Neuronal stem cell (in vitro differentiated cells): ENCODE measurements at regions not wholly inside any gene's neighbourhood (a gene's known extent, or its start where the extent isn't known, plus 50 kb on each side); places are given as distances from the start of the nearest gene placed in this dataset.

Experiments used
- DNase-seq: peaks from one replicate; pipeline ENCODE4 v3.0.0-alpha.2; 2013; ENCODE audit warnings: low spot score
- H2AFZ ChIP-seq: one replicate; pipeline ENCODE4 v1.6.1; 2013; ENCODE audit warnings: mild to moderate bottlenecking, low read length, inconsistent platforms
- H2AK5ac ChIP-seq: 2 replicates; pipeline ENCODE4 v1.6.1; 2013; ENCODE audit warnings: low read depth, mild to moderate bottlenecking, inconsistent platforms, low read length, moderate library complexity, mixed read lengths
- H2BK120ac ChIP-seq: 2 replicates; pipeline ENCODE4 v1.6.1; 2013; ENCODE audit warnings: low read depth, mild to moderate bottlenecking, inconsistent platforms, low read length, moderate library complexity, mixed read lengths
- H2BK12ac ChIP-seq: one replicate; pipeline ENCODE4 v1.6.1; 2013; ENCODE audit warnings: low read length, inconsistent platforms
- H2BK15ac ChIP-seq: 2 replicates; pipeline ENCODE4 v1.6.1; 2013; ENCODE audit warnings: mild to moderate bottlenecking, low read length, inconsistent platforms, mixed read lengths
- H2BK5ac ChIP-seq: one replicate; pipeline ENCODE4 v1.6.1; 2013; ENCODE audit warnings: inconsistent platforms, mild to moderate bottlenecking, low read length, moderate library complexity
- H3K14ac ChIP-seq: one replicate; pipeline ENCODE4 v1.6.1; 2013; ENCODE audit warnings: low read length, inconsistent platforms
- H3K18ac ChIP-seq: 2 replicates; pipeline ENCODE4 v1.6.1; 2013; ENCODE audit warnings: low read length, inconsistent platforms
- H3K23ac ChIP-seq: 2 replicates; pipeline ENCODE4 v1.6.1; 2013; ENCODE audit warnings: low read depth, mild to moderate bottlenecking, mixed read lengths, low read length, inconsistent platforms; ENCODE audit not compliant: poor library complexity
- H3K27ac ChIP-seq: replicated peaks from 3 replicates; pipeline ENCODE4 v1.5.1; 2013; ENCODE audit warnings: low read length, inconsistent platforms
- H3K27me3 ChIP-seq, 3 experiments: 2 replicates each; pipeline ENCODE4 v1.6.1; 2013; ENCODE audit warnings: low read length in 3 of 3, mild to moderate bottlenecking in 2 of 3, inconsistent platforms in 1 of 3, low read depth in 1 of 3, mixed read lengths in 1 of 3, moderate library complexity in 1 of 3; ENCODE audit not compliant: control insufficient read depth in 3 of 3, insufficient read depth in 3 of 3
- H3K36me3 ChIP-seq, 2 donors: replicated peaks in 1 of 2; 2 replicates each; pipeline ENCODE4 v1.6.1; 2013; ENCODE audit warnings: low read length in 2 of 2; ENCODE audit not compliant: control insufficient read depth in 2 of 2, insufficient read depth in 2 of 2
- H3K4ac ChIP-seq: 2 replicates; pipeline ENCODE4 v1.6.1; 2013; ENCODE audit warnings: inconsistent platforms, mild to moderate bottlenecking, low read length, moderate library complexity
- H3K4me1 ChIP-seq, 2 donors: 1 replicate in 1 of 2; 2 replicates in 1 of 2; pipeline ENCODE4 v1.6.1; 2013; ENCODE audit warnings: low read length in 2 of 2, low read depth in 1 of 2; ENCODE audit not compliant: control insufficient read depth in 2 of 2, insufficient read depth in 1 of 2
- H3K4me2 ChIP-seq: one replicate; pipeline ENCODE4 v1.6.1; 2013; ENCODE audit warnings: mild to moderate bottlenecking, low read length, inconsistent platforms; ENCODE audit not compliant: insufficient read depth, poor library complexity, severe bottlenecking
- H3K4me3 ChIP-seq, 2 donors: 2 replicates each; pipeline ENCODE4 v1.5.1; 2013; ENCODE audit warnings: low read length in 2 of 2, mild to moderate bottlenecking in 2 of 2, inconsistent platforms in 1 of 2, moderate library complexity in 1 of 2
- H3K79me1 ChIP-seq: one replicate; pipeline ENCODE4 v1.6.1; 2013; ENCODE audit warnings: low read depth, mild to moderate bottlenecking, inconsistent platforms, low read length, moderate library complexity
- H3K9ac ChIP-seq: one replicate; pipeline ENCODE4 v1.6.1; 2013; ENCODE audit warnings: mild to moderate bottlenecking, low read depth, low read length, inconsistent platforms; ENCODE audit not compliant: poor library complexity
- H3K9me3 ChIP-seq, 2 donors: replicated peaks in 1 of 2; 2 replicates each; pipeline versions ENCODE3 to v1.6.1; 2013; ENCODE audit warnings: low read length in 2 of 2, mild to moderate bottlenecking in 2 of 2, inconsistent platforms in 1 of 2, low read depth in 1 of 2, mixed read lengths in 1 of 2, moderate library complexity in 1 of 2; ENCODE audit not compliant: control insufficient read depth in 2 of 2, insufficient read depth in 1 of 2
- H4K8ac ChIP-seq: one replicate; pipeline ENCODE4 v1.6.1; 2013; ENCODE audit warnings: low read depth, mild to moderate bottlenecking, inconsistent platforms, low read length, moderate library complexity
- H4K91ac ChIP-seq: one replicate; pipeline ENCODE4 v1.6.1; 2013; ENCODE audit warnings: low read length, low read depth, mild to moderate bottlenecking, inconsistent platforms; ENCODE audit not compliant: poor library complexity
- WGBS, 2 donors: extraction: QIAGEN DNeasy Blood & Tissue Kit; methylation state at CpG; one replicate each; pipeline ENCODE4 v1.1.7; 2013; ENCODE audit warnings: missing lambda C conversion rate in 2 of 2, mixed read lengths in 1 of 2; ENCODE audit not compliant: insufficient read length in 2 of 2, insufficient replicate concordance in 1 of 2; ENCODE audit errors: extremely low coverage in 2 of 2; 5-methylcytosine and 5-hydroxymethylcytosine counted together

- H2AFZ ChIP-seq = no peak overlapping the region
- WGBS, 2 donors = no CpG with 5 or more reads among the region's 34 CpGs
- H3K9me3 ChIP-seq = no peaks in the 10 kb centered on the region
Observed at GRCh38 chr9:84408416-84408815, 67.9 kb upstream of the SLC28A3 start.

GRCh38 chr9:84411683-84412267 is 71.2 kb upstream of the SLC28A3 start:
- H2AK5ac ChIP-seq = no peak overlapping the region

More at GRCh38 chr9:84408416-84408815, 67.9 kb upstream of the SLC28A3 start:
- no peak overlapping the region for H4K91ac ChIP-seq
- H2BK12ac ChIP-seq = no peak overlapping the region
- H3K27me3 ChIP-seq = no peaks in the 10 kb centered on the region
- H3K14ac ChIP-seq = no peak overlapping the region
- no peak overlapping the region for H3K4me3 ChIP-seq
- H3K4me1 ChIP-seq = peaks cover 3 to 7% of the 10 kb centered on the region in 2 donors
- H3K27ac ChIP-seq = no peak overlapping the region
- H3K18ac ChIP-seq = no peak overlapping the region
- no peaks in the 10 kb centered on the region for H3K79me1 ChIP-seq
- no peak overlapping the region for H2BK15ac ChIP-seq
- no peak overlapping the region for H3K9ac ChIP-seq
- H3K4me2 ChIP-seq = no peak overlapping the region
- H3K23ac ChIP-seq = no peak overlapping the region
- no peak overlapping the region for H2BK120ac ChIP-seq
- no peak for DNase-seq
- H4K8ac ChIP-seq = no peak overlapping the region
- no peaks in the 10 kb centered on the region for H3K36me3 ChIP-seq
- H2BK5ac ChIP-seq = no peak overlapping the region
- no peak overlapping the region for H3K4ac ChIP-seq
- no peak overlapping the region for H2AK5ac ChIP-seq

GRCh38 chr9:84412654-84413053 is 72.1 kb upstream of the SLC28A3 start:
- Histone ChIP-seq H2BK12ac (no peak overlapping the region), H3K23ac (no peak overlapping the region)

More at GRCh38 chr9:84411683-84412267, 71.2 kb upstream of the SLC28A3 start:
- no peak for DNase-seq
- no peak overlapping the region for H3K18ac ChIP-seq
- no peaks in the 10 kb centered on the region for H3K27me3 ChIP-seq
- no peak overlapping the region for H4K8ac ChIP-seq
- H4K91ac ChIP-seq = no peak overlapping the region
- no peak overlapping the region for H3K4me2 ChIP-seq
- no peaks in the 10 kb centered on the region for H3K36me3 ChIP-seq
- no peak overlapping the region for H2BK5ac ChIP-seq
- no peak overlapping the region for H3K23ac ChIP-seq
- no peak overlapping the region for H2BK120ac ChIP-seq
- no peaks in the 10 kb centered on the region for H3K9me3 ChIP-seq
- no peak overlapping the region for H3K14ac ChIP-seq
- peak overlapping the region; percentile 22 for H2AFZ ChIP-seq
- H3K4me1 ChIP-seq = peaks cover 3 to 5% of the 10 kb centered on the region in 2 donors
- no peak overlapping the region for H2BK15ac ChIP-seq
- no peak overlapping the region for H3K4ac ChIP-seq
- no peak overlapping the region for H2BK12ac ChIP-seq
- no peaks in the 10 kb centered on the region for H3K79me1 ChIP-seq
- no peak overlapping the region for H3K27ac ChIP-seq
- WGBS, 2 donors = no CpG with 5 or more reads among the region's 6 CpGs
- H3K9ac ChIP-seq = no peak overlapping the region
- no peak overlapping the region for H3K4me3 ChIP-seq

GRCh38 chr9:84413301-84413700 is 72.7 kb upstream of the SLC28A3 start:
- no peak overlapping the region for H4K91ac ChIP-seq
- no peak overlapping the region for H3K18ac ChIP-seq
- H3K9me3 ChIP-seq = no peaks in the 10 kb centered on the region
- no peaks in the 10 kb centered on the region for H3K27me3 ChIP-seq
- no peak overlapping the region for H3K9ac ChIP-seq
- H2BK12ac ChIP-seq = no peak overlapping the region
- no peak overlapping the region for H3K4me3 ChIP-seq
- H2BK15ac ChIP-seq = no peak overlapping the region
- no peak overlapping the region for H2BK120ac ChIP-seq
- H2BK5ac ChIP-seq = no peak overlapping the region
- DNase-seq = no peak
- no peak overlapping the region for H2AK5ac ChIP-seq
- H3K27ac ChIP-seq = no peak overlapping the region
- no peaks in the 10 kb centered on the region for H3K36me3 ChIP-seq
- no peak overlapping the region for H2AFZ ChIP-seq
- H3K79me1 ChIP-seq = no peaks in the 10 kb centered on the region
- H3K4me1 ChIP-seq = peaks cover 3 to 5% of the 10 kb centered on the region in 2 donors
- no peak overlapping the region for H4K8ac ChIP-seq
- H3K4me2 ChIP-seq = no peak overlapping the region
- no CpG with 5 or more reads among the region's 3 CpGs for WGBS, 2 donors
- H3K4ac ChIP-seq = no peak overlapping the region
- no peak overlapping the region for H3K14ac ChIP-seq
- H3K23ac ChIP-seq = no peak overlapping the region

More at GRCh38 chr9:84412654-84413053, 72.1 kb upstream of the SLC28A3 start:
- Histone ChIP-seq H3K4me1 (peaks cover 3 to 5% of the 10 kb centered on the region in 2 donors), H3K4ac (no peak overlapping the region), H4K91ac (no peak overlapping the region), H3K36me3 (no peaks in the 10 kb centered on the region), H3K27ac (no peak overlapping the region), H3K14ac (no peak overlapping the region), H4K8ac (no peak overlapping the region), H2AK5ac (no peak overlapping the region), H3K9me3 (no peaks in the 10 kb centered on the region), H2BK5ac (no peak overlapping the region), H3K9ac (no peak overlapping the region), H3K18ac (no peak overlapping the region), H3K4me2 (no peak overlapping the region), H2BK120ac (no peak overlapping the region), H3K27me3 (no peaks in the 10 kb centered on the region), H3K79me1 (no peaks in the 10 kb centered on the region), H2BK15ac (no peak overlapping the region), H2AFZ (no peak overlapping the region), H3K4me3 (no peak overlapping the region)
- DNase-seq = no peak
- no CpG with 5 or more reads among the region's 4 CpGs for WGBS, 2 donors
